ENCODE measurements at regions not wholly inside any gene's neighbourhood (a gene's known extent, or its start where the extent isn't known, plus 50 kb on each side); places are given as distances from the start of the nearest gene placed in this dataset.

GRCh38 chr14:85280074-85280473 is 249.9 kb upstream of the FLRT2 start:
- no peak for TF ChIP-seq CTCF (IDR thresholded peaks at IDR 0.05)
- no peak for TF ChIP-seq POLR2AphosphoS5 (IDR thresholded peaks at IDR 0.05)
- TF ChIP-seq POLR2A (IDR thresholded peaks at IDR 0.05) = no peak

Measured in prostate gland (tissue), 2 donors.